Dermis blood vessel endothelial cell (primary cell): ENCODE measurements at regions not wholly inside any gene's neighbourhood (a gene's known extent, or its start where the extent isn't known, plus 50 kb on each side); places are given as distances from the start of the nearest gene placed in this dataset.

Source experiments
- DNase-seq: peaks from one replicate; pipeline ENCODE4 v3.0.0; 2010

- no peak for DNase-seq
Measured at GRCh38 chr18:78833833-78834232, 145.8 kb upstream of the SALL3 start.

DNA sequence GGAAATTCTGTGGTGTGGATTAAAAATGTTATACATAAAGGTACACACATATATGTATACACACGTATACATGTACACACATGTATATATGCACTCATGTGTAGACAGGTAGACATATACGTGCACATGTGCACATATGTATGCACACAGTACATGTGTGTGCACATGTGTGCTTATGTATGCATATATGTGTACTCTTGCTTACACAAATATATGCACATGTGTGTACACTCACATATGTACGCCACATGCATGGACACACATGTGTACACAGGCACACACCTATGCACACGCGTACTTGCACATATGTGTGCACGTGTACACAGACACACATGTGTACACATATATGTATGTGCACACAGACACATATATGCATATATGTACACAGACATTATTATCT, 142.8 kb upstream of the SALL3 start:
- DNase-seq: no peak

DNA sequence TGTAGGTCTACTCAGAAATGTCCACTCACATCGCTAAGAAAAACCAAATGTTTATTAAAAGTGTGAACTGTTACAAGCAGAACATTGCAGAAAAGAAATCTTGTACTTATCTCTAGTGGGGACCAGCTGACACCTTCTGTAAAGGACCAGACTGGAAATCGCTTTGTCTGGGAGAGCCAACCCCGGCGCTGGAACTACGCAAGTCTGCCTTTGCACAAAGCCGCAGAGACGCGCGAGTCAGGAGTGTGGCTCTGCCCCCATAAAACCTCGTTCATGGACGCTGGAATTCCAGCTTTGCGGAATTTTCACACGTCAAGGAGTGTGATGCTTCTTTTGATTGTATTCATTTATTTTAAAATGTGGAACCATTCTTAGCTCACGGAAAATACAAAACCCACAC, 141.9 kb upstream of the SALL3 start:
- DNase-seq: no peak

GRCh38 chr18:78838183-78838582, 141.4 kb upstream of the SALL3 start:
- no peak for DNase-seq

GRCh38 chr18:78849046-78849445, 130.6 kb upstream of the SALL3 start:
- no peak for DNase-seq

DNA sequence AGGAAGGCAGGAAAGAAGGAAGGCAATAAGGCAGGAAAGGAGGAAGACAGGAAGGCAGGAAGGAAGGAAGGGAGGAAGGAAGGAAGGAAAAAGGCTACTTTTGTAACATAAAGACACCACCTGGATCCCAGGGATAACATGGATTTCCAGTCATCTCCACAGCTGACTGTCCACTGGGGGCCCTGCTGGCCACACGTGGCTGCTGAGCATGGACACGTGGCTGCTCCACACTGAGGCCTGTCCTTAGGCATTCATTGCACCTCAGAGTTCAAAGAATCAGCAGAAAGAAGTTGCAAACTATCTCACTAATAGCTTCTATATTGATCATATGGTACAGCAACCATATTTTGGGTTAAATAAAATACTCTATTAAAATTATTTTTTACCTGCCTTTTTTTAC, 130.2 kb upstream of the SALL3 start:
- DNase-seq: no peak

GRCh38 chr18:78853341-78853740, 126.3 kb upstream of the SALL3 start:
- no peak for DNase-seq

GRCh38 chr18:78855188-78855587, 124.4 kb upstream of the SALL3 start:
- no peak for DNase-seq

- DNase-seq: no peak
Measured at GRCh38 chr18:78856569-78857313, 122.9 kb upstream of the SALL3 start.

GRCh38 chr18:78857314-78858150, 122.1 kb upstream of the SALL3 start:
- DNase-seq: no peak

DNA sequence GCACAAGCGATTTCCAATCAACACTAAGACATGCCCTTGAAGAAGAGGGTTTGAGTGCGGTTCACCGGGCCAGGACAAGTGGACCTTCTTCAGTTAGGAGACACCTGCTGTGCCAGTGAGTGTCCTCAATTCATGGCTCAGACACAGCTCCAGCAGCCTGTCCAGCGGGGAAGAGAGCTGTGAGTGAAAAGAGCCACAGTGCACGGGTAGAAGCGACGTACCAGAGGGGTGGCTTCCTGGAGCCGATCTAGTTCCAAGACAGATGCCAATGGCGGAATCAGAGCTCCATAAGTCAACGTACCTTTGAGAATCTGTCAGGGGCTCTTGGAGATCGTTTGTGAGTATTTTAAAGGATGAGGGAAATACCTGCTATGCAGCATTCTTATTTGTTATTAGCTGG, 119.9 kb upstream of the SALL3 start:
- DNase-seq: no peak

- no peak for DNase-seq
Measured at GRCh38 chr18:78860117-78860516, 119.5 kb upstream of the SALL3 start.

- DNase-seq: no peak
Measured at GRCh38 chr18:78861116-78861515, 118.5 kb upstream of the SALL3 start.

GRCh38 chr18:78861706-78862105, 117.9 kb upstream of the SALL3 start:
- DNase-seq: no peak

DNA sequence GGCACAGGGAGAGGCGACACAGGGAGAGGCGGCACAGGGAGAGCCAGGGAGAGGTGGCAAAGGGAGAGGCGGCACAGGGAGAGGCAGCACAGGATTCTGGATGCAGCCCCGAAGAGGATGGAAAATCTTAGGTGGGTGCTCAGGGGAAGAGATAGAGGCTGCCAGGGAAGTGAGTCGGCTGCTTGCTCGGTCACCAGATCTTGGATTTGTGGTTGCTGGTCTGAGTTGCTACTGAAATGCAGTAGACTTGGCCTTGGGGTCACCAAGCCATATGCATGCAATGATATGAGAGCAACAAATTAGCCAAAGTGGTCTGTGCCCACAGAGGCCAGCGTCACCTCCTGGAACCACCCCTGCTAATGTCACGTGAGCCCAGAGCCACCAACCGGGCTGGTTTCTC, 117.2 kb upstream of the SALL3 start:
- DNase-seq: no peak

GRCh38 chr18:78865056-78865598, 114.5 kb upstream of the SALL3 start:
- no peak for DNase-seq

DNA sequence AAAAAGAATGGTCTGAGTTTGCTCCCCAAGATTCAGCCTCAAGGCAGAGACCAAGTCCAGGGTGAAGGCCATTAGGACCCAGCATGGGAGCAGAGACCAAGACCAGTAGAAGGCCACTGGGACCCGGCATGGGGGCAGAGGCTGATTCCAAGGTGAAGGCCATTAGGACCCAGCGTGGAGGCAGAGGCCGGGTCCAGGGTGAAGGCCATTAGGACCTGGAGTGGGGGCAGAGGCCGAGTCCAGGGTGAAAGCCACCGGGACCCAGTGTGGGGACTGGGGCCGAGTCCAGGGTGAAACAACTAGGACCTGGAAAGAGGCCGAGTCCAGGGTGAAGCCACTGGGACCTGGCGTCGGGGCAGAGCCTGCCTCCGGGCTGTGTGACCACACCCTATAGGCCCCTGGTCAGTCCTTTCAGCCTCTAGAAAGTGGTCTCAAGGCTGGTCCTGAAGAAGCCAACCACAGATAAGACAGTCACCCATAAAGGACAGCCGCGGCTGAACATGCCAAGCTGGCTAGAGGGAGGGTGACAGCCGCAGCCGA, 113.8 kb upstream of the SALL3 start:
- no peak for DNase-seq

- no peak for DNase-seq
Measured at GRCh38 chr18:78867131-78867530, 112.5 kb upstream of the SALL3 start.

- DNase-seq: no peak
Measured at GRCh38 chr18:78868330-78869316, 111.0 kb upstream of the SALL3 start.

- no peak for DNase-seq
Measured at GRCh38 chr18:78871618-78872017, 108.0 kb upstream of the SALL3 start.

- no peak for DNase-seq
Measured at GRCh38 chr18:78873926-78874500, 105.6 kb upstream of the SALL3 start.
